Adrenal gland (tissue), 5 donors: ENCODE measurements at regions not wholly inside any gene's neighbourhood (a gene's known extent, or its start where the extent isn't known, plus 50 kb on each side); places are given as distances from the start of the nearest gene placed in this dataset.

Source experiments
- POLR2A ChIP-seq, 2 donors: fragments of 450-650 bp; IDR thresholded peaks; one replicate each; pipeline ENCODE4 v1.6.1; 2017; ENCODE audit warnings: antibody characterized with exemption in 2 of 2, mild to moderate bottlenecking in 2 of 2, moderate library complexity in 1 of 2
- TF ChIP-seq, protein P1 (sequence below), 6 experiments: fragments of 450-650 bp in 4 of 6; fragments of 200-600 bp in 2 of 6; sonication (generic) in 1 of 6; IDR thresholded peaks; 1 replicate in 5 of 6; 2 replicates in 1 of 6; pipeline versions ENCODE4 v1.5.1 to v1.8.0; 2016 to 2021; ENCODE audit warnings: antibody characterized with exemption in 6 of 6, mild to moderate bottlenecking in 2 of 6, moderate library complexity in 1 of 6
- donor health status: DM: no; HTN: no; CAD: no.

DNA sequence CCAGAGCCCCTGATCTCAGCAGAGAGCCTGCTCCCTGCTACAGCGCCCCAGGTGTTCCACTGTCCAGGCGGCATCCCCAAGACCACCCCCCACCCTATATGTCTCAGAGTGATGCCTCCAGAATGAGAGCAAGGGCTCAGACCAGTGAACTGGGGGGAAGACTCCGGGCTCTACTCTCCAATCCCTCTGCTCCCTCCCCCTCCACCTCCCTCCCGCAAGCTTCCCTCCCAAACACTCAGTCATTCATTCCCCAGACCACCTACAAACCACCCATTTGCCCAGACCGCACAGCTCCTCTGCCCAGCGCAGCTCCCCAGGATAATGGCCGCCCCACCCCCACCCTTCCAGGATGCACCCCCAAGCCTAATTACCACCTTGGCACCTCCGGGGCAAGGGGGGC, 59.4 kb upstream of the TAC4 start:
- TF ChIP-seq, protein P1, sequence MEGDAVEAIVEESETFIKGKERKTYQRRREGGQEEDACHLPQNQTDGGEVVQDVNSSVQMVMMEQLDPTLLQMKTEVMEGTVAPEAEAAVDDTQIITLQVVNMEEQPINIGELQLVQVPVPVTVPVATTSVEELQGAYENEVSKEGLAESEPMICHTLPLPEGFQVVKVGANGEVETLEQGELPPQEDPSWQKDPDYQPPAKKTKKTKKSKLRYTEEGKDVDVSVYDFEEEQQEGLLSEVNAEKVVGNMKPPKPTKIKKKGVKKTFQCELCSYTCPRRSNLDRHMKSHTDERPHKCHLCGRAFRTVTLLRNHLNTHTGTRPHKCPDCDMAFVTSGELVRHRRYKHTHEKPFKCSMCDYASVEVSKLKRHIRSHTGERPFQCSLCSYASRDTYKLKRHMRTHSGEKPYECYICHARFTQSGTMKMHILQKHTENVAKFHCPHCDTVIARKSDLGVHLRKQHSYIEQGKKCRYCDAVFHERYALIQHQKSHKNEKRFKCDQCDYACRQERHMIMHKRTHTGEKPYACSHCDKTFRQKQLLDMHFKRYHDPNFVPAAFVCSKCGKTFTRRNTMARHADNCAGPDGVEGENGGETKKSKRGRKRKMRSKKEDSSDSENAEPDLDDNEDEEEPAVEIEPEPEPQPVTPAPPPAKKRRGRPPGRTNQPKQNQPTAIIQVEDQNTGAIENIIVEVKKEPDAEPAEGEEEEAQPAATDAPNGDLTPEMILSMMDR (IDR thresholded peaks at IDR 0.05): no peak
- no peak for TF ChIP-seq POLR2A (IDR thresholded peaks at IDR 0.05)
